GM12875 (cell line): ENCODE measurements at regions not wholly inside any gene's neighbourhood (a gene's known extent, or its start where the extent isn't known, plus 50 kb on each side); places are given as distances from the start of the nearest gene placed in this dataset.

ENCODE experiments used
- H3K4me3 ChIP-seq: one replicate; pipeline ENCODE4 v1.5.1; 2011; ENCODE audit warnings: low read depth, low read length, control low read depth
- TF ChIP-seq, protein P1 (sequence below): IDR thresholded peaks from 2 replicates; pipeline ENCODE4 v1.5.1; 2011; ENCODE audit warnings: low read depth, mild to moderate bottlenecking, control low read depth, inconsistent platforms, low read length, moderate library complexity, borderline replicate concordance; ENCODE audit not compliant: insufficient read depth

DNA sequence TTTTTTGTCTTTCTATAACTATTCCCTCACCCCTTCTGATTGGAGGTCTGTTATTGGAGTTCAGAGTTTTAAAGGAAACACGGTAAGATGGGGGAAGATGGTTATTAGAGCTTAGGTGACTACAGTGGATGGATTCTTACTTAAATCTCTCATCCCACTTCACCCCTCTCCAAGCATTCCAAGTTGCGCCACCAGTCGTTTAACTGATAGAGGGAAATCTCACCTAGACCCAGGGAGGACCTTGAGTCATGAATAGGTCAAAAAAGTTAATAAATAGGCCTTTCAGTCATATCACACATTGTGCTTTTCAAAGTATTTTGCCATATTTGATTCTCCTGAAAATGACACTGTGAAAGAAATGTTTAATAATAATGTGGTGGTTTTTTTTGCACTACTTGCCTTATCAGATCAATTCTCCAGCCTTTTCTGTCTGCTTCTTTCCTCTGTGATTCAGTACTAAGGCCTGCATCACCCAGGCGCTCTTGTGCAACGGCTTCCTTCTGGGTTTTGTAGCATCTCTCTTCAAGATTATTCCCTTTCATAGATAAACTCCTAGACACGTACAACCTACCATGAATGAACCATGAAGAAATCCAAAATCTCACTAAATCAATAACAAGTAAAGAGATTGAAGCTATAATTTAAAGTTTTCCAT lies 100.4 kb upstream of the TGFBR2 start:
- TF ChIP-seq, protein P1, sequence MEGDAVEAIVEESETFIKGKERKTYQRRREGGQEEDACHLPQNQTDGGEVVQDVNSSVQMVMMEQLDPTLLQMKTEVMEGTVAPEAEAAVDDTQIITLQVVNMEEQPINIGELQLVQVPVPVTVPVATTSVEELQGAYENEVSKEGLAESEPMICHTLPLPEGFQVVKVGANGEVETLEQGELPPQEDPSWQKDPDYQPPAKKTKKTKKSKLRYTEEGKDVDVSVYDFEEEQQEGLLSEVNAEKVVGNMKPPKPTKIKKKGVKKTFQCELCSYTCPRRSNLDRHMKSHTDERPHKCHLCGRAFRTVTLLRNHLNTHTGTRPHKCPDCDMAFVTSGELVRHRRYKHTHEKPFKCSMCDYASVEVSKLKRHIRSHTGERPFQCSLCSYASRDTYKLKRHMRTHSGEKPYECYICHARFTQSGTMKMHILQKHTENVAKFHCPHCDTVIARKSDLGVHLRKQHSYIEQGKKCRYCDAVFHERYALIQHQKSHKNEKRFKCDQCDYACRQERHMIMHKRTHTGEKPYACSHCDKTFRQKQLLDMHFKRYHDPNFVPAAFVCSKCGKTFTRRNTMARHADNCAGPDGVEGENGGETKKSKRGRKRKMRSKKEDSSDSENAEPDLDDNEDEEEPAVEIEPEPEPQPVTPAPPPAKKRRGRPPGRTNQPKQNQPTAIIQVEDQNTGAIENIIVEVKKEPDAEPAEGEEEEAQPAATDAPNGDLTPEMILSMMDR, result no peak
- no peak overlapping the region for H3K4me3 ChIP-seq

DNA sequence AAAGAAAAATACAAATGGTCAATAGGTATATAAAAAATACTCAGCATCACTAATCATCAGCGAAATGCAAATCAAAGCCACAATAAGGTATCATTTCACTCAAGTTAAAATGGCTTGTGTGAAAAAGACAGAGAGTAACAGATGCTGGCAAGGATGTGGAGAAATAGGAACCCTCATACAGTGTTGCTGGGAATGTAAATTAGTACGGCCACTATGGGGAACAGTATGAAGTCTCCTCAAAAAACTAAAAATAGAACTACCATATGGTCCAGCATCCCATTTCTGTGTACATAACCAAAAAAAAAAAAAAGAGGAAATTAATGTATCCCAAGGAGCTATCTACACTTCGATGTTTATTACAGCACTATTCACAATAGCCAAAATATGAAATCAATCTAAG lies 98.1 kb upstream of the TGFBR2 start:
- TF ChIP-seq, protein P1, result no peak
- H3K4me3 ChIP-seq, result no peak overlapping the region

DNA sequence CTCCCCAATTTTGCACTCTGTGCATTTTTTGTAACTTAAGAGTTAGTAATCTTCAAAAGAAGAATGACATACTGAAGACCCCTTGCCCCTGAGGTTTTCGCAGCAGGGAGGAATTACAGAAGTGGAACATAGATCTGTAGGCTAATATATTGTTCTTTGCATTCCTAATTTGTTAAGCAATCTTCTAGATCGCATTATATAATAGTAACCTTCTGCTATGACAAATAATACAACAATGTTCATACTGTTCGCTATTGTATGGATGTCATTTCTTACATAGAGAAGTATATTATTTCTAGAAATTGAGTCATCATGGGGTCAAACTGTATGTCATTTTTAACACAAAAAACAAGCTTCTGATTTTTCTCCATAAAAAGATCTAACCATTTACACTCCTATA lies 95.8 kb upstream of the TGFBR2 start:
- TF ChIP-seq, protein P1, result no peak
- H3K4me3 ChIP-seq, result no peak overlapping the region

DNA sequence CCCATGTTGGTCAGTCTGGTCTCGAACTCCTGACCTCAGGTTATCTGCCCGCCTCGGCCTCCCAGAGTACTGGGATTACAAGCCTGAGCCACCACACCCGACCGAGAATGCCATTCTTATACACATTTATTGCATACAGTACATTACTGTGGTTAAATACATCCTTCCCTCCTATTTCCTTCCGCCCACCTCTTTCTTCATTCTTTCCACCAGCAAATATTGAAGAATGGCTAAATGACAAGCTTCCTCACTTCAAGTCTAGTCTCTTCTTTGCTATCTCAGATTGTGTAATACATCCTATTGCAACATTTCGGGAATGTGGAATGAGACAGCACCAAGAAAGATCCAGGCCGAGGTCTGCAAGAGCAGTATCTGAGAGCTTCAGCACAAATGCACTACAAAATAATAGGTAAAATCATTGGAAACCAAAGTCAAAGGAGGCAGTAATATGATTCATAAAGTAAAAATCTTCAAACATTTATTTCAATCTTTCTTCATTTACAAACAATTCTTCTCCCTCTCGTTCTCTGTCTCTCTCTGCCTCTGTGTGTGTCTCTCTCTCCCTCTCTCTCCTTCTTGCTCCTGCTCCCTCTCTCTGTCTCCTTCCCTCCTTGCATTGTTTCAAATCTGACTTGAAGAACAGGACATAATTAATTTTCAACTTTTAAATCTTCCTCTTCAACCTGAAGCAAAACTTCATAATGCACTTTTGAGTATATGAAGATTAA lies 94.7 kb upstream of the TGFBR2 start:
- H3K4me3 ChIP-seq, result no peak overlapping the region
- TF ChIP-seq, protein P1, result no peak

DNA sequence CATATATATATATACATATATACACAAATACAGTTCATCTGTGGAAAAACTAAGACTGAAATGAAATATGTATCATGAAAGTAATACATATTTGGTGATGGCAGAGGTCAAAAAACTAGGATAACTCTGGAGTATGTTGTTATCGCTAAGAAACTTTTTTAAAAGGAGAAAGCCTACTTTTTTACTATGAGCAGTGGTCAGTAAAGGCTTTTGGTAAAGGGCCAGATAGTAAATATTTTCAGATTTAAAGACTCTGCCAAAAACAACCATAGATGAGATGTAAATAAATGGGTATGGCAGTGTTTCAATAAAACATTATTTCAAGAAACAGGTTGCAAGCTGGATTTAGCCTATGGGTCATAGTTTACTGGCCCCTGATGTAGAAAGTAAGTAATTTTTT lies 93.8 kb upstream of the TGFBR2 start:
- TF ChIP-seq, protein P1, result no peak

DNA sequence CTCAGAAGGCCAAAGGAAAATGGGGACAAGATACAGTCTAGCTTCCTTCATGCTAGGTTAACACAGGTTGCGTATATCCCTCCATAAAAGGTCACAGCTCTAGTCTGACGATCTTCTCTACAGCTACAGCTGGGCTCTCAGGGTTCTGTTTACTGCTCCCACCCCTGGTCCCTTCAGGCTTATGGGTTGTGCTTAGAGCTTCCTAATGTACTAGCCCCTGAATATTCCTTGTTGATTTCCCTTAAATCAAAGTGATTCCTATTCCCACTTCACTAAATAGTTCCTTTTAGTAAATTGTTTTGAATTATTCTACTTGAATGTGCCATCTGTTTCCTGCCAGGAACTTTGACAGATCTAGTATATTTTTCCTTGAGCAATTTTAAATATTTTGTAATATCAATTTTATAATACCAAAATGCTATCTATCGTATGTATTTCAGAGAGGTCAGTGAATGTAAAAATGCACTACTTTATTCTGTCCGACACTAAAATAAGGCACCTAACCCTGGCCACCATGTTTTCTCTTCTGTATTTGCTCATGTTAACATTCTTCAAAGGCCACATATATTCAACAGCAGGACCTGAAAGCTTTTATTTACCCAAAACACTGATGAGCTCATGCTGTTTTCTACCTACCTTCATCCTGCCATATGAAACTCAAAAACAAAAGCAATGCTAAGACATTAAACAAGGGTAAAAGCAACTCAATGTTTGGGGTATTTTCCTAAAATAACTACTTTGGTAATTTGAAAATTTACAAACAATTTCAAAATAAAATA lies 92.8 kb upstream of the TGFBR2 start:
- TF ChIP-seq, protein P1, result no peak
- no peak overlapping the region for H3K4me3 ChIP-seq

More for the DNA sequence above, 93.8 kb upstream of the TGFBR2 start:
- no peak overlapping the region for H3K4me3 ChIP-seq
